Ramos (cell line): ENCODE measurements at regions not wholly inside any gene's neighbourhood (a gene's known extent, or its start where the extent isn't known, plus 50 kb on each side); places are given as distances from the start of the nearest gene placed in this dataset.

Experiments used
- in situ Hi-C: fragments of 300-500 bp; cut with MboI; formaldehyde crosslinking; loops from one replicate; pipeline ENCODE4 v1.14.3; 2022; ENCODE audit warnings: low sequenced_read_pairs; ENCODE audit not compliant: unreplicated experiment

- in situ Hi-C loops, result no loop called here
Observed at GRCh38 chr12:24725616-24726015, 223.3 kb downstream of the BCAT1 start.

DNA sequence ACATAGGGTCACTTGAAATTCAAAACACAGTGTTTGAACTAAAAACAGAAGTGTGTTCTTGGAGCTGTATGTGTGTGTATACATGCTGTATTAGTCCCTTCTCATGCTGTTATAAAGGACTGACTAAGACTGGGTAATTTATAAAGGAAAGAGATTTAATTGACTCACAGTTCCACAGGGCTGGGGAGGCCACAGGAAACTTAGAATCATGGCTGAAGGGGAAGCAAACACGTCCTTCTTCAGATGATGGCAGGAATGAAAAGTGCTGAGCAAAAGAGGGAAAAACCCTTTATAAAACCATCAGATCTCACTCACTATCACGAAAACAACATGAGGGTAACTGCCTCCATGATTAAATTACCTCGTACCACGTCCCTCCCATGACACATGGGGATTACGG lies 224.1 kb downstream of the BCAT1 start:
- in situ Hi-C loops, result no loop called here

DNA sequence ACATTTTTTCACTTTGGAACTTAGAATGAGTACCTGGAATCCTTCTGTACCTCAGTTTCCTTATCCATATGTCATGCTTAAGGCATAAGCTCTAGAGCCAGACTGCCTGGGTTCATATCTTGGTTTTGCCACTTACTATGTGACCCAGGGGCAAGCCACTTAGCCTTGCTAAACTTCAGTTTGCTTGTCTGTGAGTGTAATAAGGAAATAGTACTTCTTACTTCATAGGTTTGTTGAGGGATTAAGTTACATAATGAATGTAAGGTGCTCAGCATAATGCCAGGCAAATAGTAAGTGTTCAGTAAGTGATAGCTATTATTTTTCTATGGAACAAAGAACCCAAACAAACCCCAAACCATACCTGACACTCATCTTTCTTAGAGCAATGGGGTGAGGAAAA lies 225.1 kb downstream of the BCAT1 start:
- in situ Hi-C loops, result no loop called here

DNA sequence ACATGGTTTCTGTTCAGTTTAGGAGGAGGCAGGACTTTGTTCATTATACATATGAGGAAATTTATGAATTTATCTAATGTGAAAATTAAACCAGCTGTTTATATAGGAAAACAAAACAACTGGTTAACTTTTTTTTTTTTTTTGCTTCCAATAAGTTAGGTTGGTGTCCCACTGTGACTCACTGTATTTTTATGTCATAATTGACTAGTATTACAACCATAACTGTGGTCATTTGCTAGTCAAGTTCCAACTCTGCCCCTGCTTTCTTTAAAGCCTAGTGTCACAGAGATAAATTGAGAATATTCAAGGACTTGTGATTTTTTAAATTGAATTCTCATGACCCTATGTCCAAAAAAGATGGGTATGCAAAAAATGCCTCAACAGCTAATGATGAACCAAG lies 227.7 kb downstream of the BCAT1 start:
- in situ Hi-C loops, result no loop called here

GRCh38 chr12:24719293-24719721 lies 229.6 kb downstream of the BCAT1 start:
- in situ Hi-C loops, result no loop called here

GRCh38 chr12:24718617-24719016 lies 230.3 kb downstream of the BCAT1 start:
- in situ Hi-C loops, result no loop called here

DNA sequence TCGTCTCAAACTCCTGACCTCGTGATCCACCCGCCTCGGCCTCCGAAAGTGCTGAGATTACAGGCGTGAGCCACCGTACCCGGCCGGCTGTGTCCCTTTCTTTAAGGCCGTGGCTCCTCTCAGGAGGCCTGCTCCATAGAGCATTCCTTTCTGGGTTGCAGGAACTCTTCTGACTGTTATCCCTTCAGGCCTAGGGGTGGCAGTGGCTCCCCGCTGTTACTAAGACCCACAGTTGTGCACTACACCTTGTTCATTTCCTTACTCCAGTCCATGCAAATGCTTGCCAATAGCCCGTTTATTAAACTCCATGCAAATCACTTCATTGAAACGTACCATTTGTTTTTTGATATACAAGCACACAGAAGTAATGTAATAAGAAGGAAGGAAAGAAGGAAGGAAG lies 234.7 kb downstream of the BCAT1 start:
- in situ Hi-C loops, result no loop called here

DNA sequence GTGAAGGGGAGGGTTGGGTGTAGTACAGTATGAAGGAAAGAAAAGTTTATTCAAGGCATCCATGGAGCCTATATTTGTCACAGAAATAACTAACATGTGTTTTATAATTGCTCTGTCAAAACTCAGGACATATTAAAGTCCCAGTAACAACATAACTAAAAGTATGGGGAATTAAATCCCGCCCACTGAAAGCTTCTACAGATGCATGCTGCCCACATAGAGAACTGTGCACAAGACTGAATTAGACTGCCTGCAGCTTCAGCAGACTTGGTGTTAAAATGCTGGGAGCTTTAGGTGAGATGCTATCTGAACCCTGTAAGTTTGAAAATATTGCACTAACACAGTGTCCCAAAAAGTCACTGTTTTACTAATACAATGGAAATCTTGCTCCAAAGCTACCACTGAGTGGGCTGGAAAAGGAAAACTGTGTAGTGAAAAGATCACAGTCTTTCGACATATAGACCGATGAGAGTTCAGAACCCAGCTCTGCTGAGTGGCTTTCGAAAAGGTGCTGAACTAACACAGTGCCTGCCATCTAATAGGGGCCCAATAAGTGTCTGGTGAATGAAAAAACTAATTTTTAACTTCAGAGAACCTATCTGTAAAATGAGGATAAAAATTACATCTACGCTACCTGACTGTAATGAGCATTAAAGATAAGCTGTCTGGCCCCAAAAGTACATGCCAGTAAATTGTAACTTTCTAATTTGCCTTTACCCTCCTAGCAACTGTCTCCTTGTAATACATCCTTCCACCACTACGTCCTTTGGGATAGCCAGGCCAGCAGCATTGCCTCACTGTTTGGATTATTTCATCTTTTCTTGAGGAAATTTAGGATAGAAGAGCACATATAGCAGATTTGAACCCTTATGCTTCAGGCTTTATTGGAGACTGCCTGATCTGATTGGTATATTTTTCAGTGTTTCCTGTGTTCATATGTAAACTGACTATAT lies 237.6 kb downstream of the BCAT1 start:
- in situ Hi-C loops, result no loop called here

GRCh38 chr12:24709216-24709615 lies 239.7 kb downstream of the BCAT1 start:
- in situ Hi-C loops, result no loop called here

GRCh38 chr12:24708718-24709117 lies 240.2 kb downstream of the BCAT1 start:
- in situ Hi-C loops, result no loop called here

- in situ Hi-C loops, result no loop called here
Observed at GRCh38 chr12:24708043-24708442, 240.9 kb downstream of the BCAT1 start.

- in situ Hi-C loops, result no loop called here
Observed at GRCh38 chr12:24707334-24707733, 241.6 kb downstream of the BCAT1 start.

- in situ Hi-C loops, result no loop called here
Observed at GRCh38 chr12:24705741-24706358, 243.1 kb downstream of the BCAT1 start.

DNA sequence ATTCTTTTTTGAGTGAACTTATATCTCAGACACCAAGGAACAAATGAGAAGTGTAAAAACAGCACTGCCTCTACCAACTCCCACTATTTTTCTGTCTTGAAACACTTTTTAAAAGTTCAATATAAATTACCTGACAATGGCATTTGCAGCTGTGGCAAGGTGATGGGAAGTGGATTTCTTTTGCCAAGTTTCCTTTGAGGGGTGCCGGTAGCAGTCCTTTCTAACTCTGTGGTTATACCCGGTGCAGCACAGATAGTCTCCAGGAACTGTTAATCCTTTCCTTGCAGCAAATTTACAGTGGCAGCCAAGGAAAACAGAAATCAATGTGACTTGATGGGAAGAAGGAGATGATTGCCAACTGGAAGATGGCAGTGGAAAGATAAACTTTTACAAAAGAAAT lies 243.7 kb downstream of the BCAT1 start:
- in situ Hi-C loops, result no loop called here

DNA sequence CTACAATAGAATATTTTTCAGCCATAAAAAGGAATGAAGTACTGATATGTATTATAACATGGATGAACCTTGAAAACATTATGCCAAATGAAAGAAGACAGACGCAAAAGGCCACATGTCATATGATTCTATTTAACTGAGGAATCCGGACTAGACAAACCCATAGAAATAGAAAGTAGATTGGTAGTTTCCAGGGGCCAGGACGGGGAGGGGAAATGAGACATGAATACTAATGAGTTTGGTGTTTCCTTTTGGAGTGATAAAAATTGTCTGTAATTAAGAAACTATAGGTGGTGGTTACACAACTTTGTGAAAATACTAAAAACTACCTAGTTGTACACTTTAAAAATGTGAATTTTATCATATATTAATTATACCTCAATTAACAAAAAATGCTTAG lies 247.6 kb downstream of the BCAT1 start:
- in situ Hi-C loops, result no loop called here

GRCh38 chr12:24698972-24699371 lies 249.9 kb downstream of the BCAT1 start:
- in situ Hi-C loops, result no loop called here

DNA sequence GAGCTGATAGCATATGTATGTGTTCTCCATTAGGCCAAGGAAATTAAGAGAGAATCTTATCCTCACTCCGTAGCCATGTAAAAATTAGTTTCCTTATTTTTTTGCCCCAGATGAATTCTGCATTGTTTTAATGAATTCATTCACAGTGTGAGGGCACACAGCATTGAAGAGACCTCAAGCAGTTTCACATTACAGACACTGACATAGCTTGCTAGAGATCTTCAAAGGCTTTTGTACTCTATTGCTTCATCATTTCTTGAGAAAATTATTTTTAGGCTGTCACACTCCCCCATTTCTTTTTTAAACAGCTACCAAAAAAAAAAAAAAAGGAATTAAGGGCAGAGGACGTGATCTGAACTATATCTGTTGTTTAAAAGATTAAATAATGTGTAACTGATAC lies 251.1 kb downstream of the BCAT1 start:
- in situ Hi-C loops, result no loop called here

DNA sequence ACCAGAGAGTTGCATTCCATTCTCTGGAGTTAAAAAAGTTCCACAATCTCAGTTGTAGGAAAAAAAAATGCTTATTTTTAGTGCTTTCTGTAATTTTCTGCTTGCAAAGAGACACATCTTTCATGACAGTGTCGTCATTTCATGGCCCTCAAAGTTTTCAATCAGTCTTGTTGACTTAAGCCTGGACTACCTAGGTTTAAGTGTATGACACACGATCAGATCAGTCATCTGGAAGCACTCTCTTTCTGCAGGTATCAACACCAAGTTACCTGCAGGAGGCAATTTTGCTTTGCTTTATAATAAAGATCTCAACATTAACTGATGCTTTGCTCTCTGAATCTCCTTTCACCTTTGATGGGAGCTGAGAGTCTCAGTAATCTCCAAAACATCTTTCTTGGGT lies 251.6 kb downstream of the BCAT1 start:
- in situ Hi-C loops, result no loop called here

- in situ Hi-C loops, result no loop called here
Observed at GRCh38 chr12:24696800-24697199, 252.1 kb downstream of the BCAT1 start.

GRCh38 chr12:24695657-24696329 lies 253.1 kb downstream of the BCAT1 start:
- in situ Hi-C loops, result no loop called here

GRCh38 chr12:24695103-24695502 lies 253.8 kb downstream of the BCAT1 start:
- in situ Hi-C loops, result no loop called here
